ENCODE measurements at regions not wholly inside any gene's neighbourhood (a gene's known extent, or its start where the extent isn't known, plus 50 kb on each side); places are given as distances from the start of the nearest gene placed in this dataset.
"Not testable (repeated sequence)": the region's sequence is repeated elsewhere in the genome, so short reads cannot be mapped to it uniquely, and the experiment has no call there.

DNA sequence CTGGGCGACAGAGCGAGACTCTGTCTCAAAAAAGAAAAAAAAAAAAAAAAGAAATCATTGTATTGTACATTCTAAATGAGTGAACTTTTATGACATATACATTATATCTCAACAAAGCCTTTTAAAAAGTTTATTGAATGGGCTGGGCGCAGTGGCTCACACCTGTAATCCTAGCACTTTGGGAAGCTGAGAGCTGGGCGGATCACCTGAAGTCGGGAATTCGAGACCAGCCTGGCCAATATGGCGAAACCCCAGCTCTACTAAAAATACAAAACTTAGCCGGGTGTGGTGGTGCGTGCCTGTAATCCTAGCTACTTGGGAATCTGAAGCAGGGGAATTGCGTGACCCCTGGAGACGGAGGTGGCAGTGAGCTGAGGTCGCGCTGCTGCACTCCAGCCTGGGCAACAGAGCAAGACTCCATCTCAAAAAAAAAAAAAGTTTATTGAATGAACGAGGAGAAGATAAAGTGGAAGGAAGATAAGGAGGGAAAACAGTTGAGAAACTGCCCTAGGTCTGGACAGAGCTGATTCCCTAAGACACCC, 71.9 kb upstream of the NBPF3 start:
- Histone ChIP-seq H3K4me3 (ENCODE audit: low read length in 2 of 2) (peak overlapping the region in 1 of 2 donors; percentile 4), H3K27ac (ENCODE audit: low read depth in 2 of 2, low read length in 2 of 2) (peak overlapping the region in 1 of 2 donors; percentile 25)
- H3K27me3 ChIP-seq (ENCODE audit: control insufficient read depth in 2 of 2, insufficient read depth in 2 of 2, low read length in 2 of 2); H3K36me3 ChIP-seq (ENCODE audit: control insufficient read depth in 2 of 2, insufficient read depth in 2 of 2, low read length in 2 of 2); H3K9me3 ChIP-seq (ENCODE audit: control insufficient read depth in 2 of 2, low read length in 2 of 2); H3K9ac ChIP-seq (ENCODE audit: low read depth in 1 of 2, low read length in 2 of 2); H3K4me1 ChIP-seq (ENCODE audit: control insufficient read depth in 2 of 2, insufficient read depth in 2 of 2, low read length in 2 of 2): not testable (repeated sequence)

DNA sequence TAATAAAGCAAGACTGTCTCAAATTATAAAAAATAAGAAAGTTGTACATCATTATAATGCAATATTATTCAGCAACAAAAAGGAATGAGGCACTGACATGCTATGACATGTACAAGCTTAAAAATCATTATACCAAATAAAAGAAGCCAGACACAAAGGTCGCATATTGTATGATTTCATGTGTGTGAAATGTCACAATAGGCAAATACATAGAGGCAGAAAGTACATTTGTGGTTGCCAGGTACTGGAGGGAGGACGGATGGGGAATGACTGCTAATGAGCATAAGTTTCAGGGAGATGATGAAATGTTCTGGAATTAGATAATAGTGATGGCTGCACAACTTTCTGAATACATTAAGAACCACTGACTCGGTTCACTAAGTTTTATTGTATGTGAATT, 73.6 kb upstream of the NBPF3 start:
- Histone ChIP-seq H3K4me3 (ENCODE audit: low read length in 2 of 2) (no peak overlapping the region), H3K27ac (ENCODE audit: low read depth in 2 of 2, low read length in 2 of 2) (no peak overlapping the region), H3K27me3 (ENCODE audit: control insufficient read depth in 2 of 2, insufficient read depth in 2 of 2, low read length in 2 of 2) (no peaks in the 10 kb centered on the region), H3K36me3 (ENCODE audit: control insufficient read depth in 2 of 2, insufficient read depth in 2 of 2, low read length in 2 of 2) (no peaks in the 10 kb centered on the region), H3K9ac (ENCODE audit: low read depth in 1 of 2, low read length in 2 of 2) (no peak overlapping the region), H3K9me3 (ENCODE audit: control insufficient read depth in 2 of 2, low read length in 2 of 2) (no peaks in the 10 kb centered on the region), H3K4me1 (ENCODE audit: control insufficient read depth in 2 of 2, insufficient read depth in 2 of 2, low read length in 2 of 2) (no peaks in the 10 kb centered on the region)

GRCh38 chr1:21365036-21365435, 74.8 kb upstream of the ECE1 start:
- no peaks in the 10 kb centered on the region for H3K27me3 ChIP-seq (ENCODE audit: control insufficient read depth in 2 of 2, insufficient read depth in 2 of 2, low read length in 2 of 2)
- no peaks in the 10 kb centered on the region for H3K36me3 ChIP-seq (ENCODE audit: control insufficient read depth in 2 of 2, insufficient read depth in 2 of 2, low read length in 2 of 2)
- no peak overlapping the region for H3K4me3 ChIP-seq (ENCODE audit: low read length in 2 of 2)
- no peak overlapping the region for H3K9ac ChIP-seq (ENCODE audit: low read depth in 1 of 2, low read length in 2 of 2)
- H3K4me1 ChIP-seq (ENCODE audit: control insufficient read depth in 2 of 2, insufficient read depth in 2 of 2, low read length in 2 of 2): no peaks in the 10 kb centered on the region
- H3K9me3 ChIP-seq (ENCODE audit: control insufficient read depth in 2 of 2, low read length in 2 of 2): no peaks in the 10 kb centered on the region
- H3K27ac ChIP-seq (ENCODE audit: low read depth in 2 of 2, low read length in 2 of 2): no peak overlapping the region

DNA sequence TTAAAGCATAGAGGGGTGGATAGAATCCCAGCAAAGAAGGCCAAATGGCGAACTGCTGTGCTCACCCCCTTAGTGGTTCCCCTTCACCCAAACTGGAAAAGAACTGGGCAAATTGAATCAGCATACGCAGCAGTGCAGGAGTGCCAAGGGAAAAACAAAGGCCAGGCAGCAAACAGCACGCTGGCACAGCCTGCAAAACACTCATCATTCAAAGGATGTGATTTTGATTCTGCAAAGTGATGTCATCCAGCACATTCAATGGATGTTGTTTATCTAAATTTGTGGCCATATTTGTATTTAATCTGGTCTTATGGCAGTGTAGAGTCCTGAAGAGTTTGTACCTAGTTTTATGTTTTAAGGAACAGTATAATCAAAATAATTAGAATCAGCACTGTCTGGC, 71.8 kb upstream of the ECE1 start:
- Histone ChIP-seq H3K36me3 (ENCODE audit: control insufficient read depth in 2 of 2, insufficient read depth in 2 of 2, low read length in 2 of 2) (no peaks in the 10 kb centered on the region), H3K4me1 (ENCODE audit: control insufficient read depth in 2 of 2, insufficient read depth in 2 of 2, low read length in 2 of 2) (no peaks in the 10 kb centered on the region), H3K4me3 (ENCODE audit: low read length in 2 of 2) (no peak overlapping the region), H3K9me3 (ENCODE audit: control insufficient read depth in 2 of 2, low read length in 2 of 2) (no peaks in the 10 kb centered on the region), H3K27me3 (ENCODE audit: control insufficient read depth in 2 of 2, insufficient read depth in 2 of 2, low read length in 2 of 2) (no peaks in the 10 kb centered on the region), H3K9ac (ENCODE audit: low read depth in 1 of 2, low read length in 2 of 2) (no peak overlapping the region), H3K27ac (ENCODE audit: low read depth in 2 of 2, low read length in 2 of 2) (no peak overlapping the region)

GRCh38 chr1:21361506-21361905, 71.2 kb upstream of the ECE1 start:
- Histone ChIP-seq H3K9me3 (ENCODE audit: control insufficient read depth in 2 of 2, low read length in 2 of 2) (no peaks in the 10 kb centered on the region), H3K4me1 (ENCODE audit: control insufficient read depth in 2 of 2, insufficient read depth in 2 of 2, low read length in 2 of 2) (no peaks in the 10 kb centered on the region), H3K4me3 (ENCODE audit: low read length in 2 of 2) (no peak overlapping the region), H3K27ac (ENCODE audit: low read depth in 2 of 2, low read length in 2 of 2) (no peak overlapping the region), H3K9ac (ENCODE audit: low read depth in 1 of 2, low read length in 2 of 2) (no peak overlapping the region), H3K36me3 (ENCODE audit: control insufficient read depth in 2 of 2, insufficient read depth in 2 of 2, low read length in 2 of 2) (no peaks in the 10 kb centered on the region), H3K27me3 (ENCODE audit: control insufficient read depth in 2 of 2, insufficient read depth in 2 of 2, low read length in 2 of 2) (no peaks in the 10 kb centered on the region)

DNA sequence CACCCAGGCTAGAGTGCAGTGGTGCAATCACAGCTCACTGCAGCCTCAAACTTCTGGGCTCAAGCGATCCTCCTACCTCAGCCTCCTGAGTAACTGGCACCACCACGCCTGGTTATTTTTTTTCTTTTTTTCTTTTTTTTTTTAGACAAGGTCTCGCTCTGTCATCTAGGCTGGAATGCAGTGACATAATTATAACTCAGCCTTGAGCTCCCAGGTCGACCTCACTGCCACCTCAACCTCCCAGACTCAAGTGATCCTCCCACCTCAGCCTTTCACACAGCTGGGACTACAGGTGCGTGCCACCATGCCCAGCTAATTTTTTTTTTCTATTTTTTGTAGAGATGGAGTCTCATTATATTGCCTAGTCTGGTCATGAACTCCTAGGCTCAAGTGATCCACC, 66.9 kb upstream of the ECE1 start:
- Histone ChIP-seq H3K9ac (ENCODE audit: low read depth in 1 of 2, low read length in 2 of 2) (no peak overlapping the region), H3K27me3 (ENCODE audit: control insufficient read depth in 2 of 2, insufficient read depth in 2 of 2, low read length in 2 of 2) (no peaks in the 10 kb centered on the region), H3K4me1 (ENCODE audit: control insufficient read depth in 2 of 2, insufficient read depth in 2 of 2, low read length in 2 of 2) (no peaks in the 10 kb centered on the region), H3K36me3 (ENCODE audit: control insufficient read depth in 2 of 2, insufficient read depth in 2 of 2, low read length in 2 of 2) (no peaks in the 10 kb centered on the region), H3K9me3 (ENCODE audit: control insufficient read depth in 2 of 2, low read length in 2 of 2) (no peaks in the 10 kb centered on the region), H3K4me3 (ENCODE audit: low read length in 2 of 2) (no peak overlapping the region), H3K27ac (ENCODE audit: low read depth in 2 of 2, low read length in 2 of 2) (no peak overlapping the region)

DNA sequence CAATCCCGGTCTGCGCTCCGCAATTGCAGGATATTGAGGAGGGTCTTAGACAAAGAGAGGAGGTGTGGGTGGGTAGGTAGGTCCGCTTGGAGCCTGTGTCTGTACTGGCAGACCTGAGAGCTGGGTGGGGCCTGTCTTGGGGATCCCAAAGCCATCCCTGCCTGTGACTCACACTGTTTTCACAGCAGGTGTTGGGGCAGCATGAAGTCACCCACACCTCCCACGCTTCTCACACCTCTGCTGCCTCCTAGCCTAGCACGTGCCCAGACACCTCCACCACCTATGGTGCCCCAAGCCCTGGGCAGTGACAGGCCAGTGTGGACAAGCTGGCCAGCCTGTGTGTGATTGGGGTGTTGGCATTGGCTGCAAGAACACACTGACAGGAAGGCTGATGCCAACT, 65.7 kb upstream of the ECE1 start:
- Histone ChIP-seq H3K4me1 (ENCODE audit: control insufficient read depth in 2 of 2, insufficient read depth in 2 of 2, low read length in 2 of 2) (no peaks in the 10 kb centered on the region), H3K27ac (ENCODE audit: low read depth in 2 of 2, low read length in 2 of 2) (no peak overlapping the region), H3K27me3 (ENCODE audit: control insufficient read depth in 2 of 2, insufficient read depth in 2 of 2, low read length in 2 of 2) (no peaks in the 10 kb centered on the region), H3K4me3 (ENCODE audit: low read length in 2 of 2) (no peak overlapping the region), H3K9ac (ENCODE audit: low read depth in 1 of 2, low read length in 2 of 2) (no peak overlapping the region), H3K36me3 (ENCODE audit: control insufficient read depth in 2 of 2, insufficient read depth in 2 of 2, low read length in 2 of 2) (no peaks in the 10 kb centered on the region), H3K9me3 (ENCODE audit: control insufficient read depth in 2 of 2, low read length in 2 of 2) (no peaks in the 10 kb centered on the region)

GRCh38 chr1:21352586-21352985, 62.3 kb upstream of the ECE1 start:
- no peaks in the 10 kb centered on the region for H3K4me1 ChIP-seq (ENCODE audit: control insufficient read depth in 2 of 2, insufficient read depth in 2 of 2, low read length in 2 of 2)
- H3K9ac ChIP-seq (ENCODE audit: low read depth in 1 of 2, low read length in 2 of 2): no peak overlapping the region
- H3K4me3 ChIP-seq (ENCODE audit: low read length in 2 of 2): no peak overlapping the region
- no peaks in the 10 kb centered on the region for H3K9me3 ChIP-seq (ENCODE audit: control insufficient read depth in 2 of 2, low read length in 2 of 2)
- H3K27ac ChIP-seq (ENCODE audit: low read depth in 2 of 2, low read length in 2 of 2): no peak overlapping the region
- no peaks in the 10 kb centered on the region for H3K27me3 ChIP-seq (ENCODE audit: control insufficient read depth in 2 of 2, insufficient read depth in 2 of 2, low read length in 2 of 2)
- no peaks in the 10 kb centered on the region for H3K36me3 ChIP-seq (ENCODE audit: control insufficient read depth in 2 of 2, insufficient read depth in 2 of 2, low read length in 2 of 2)

DNA sequence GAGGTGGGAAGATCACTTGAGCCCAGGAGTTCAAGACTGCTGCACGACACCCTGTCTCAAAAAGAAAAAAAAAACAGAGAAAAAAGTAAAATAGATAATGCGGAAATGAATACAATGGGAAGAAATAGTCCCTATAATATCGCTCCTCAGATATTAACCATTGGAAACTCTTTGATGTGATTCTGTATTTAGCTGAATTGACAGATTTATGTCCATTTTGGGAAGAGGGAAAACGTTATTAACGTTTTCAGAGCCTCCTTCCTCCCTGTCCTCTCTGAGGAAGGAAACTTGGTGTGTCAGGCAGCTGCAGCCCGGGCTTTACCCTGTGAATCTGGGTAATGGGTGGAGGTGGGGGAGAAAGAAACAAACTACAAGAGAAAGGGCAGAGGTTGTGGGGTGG, 61.6 kb upstream of the ECE1 start:
- Histone ChIP-seq H3K27me3 (ENCODE audit: control insufficient read depth in 2 of 2, insufficient read depth in 2 of 2, low read length in 2 of 2) (no peaks in the 10 kb centered on the region), H3K4me1 (ENCODE audit: control insufficient read depth in 2 of 2, insufficient read depth in 2 of 2, low read length in 2 of 2) (no peaks in the 10 kb centered on the region), H3K4me3 (ENCODE audit: low read length in 2 of 2) (no peak overlapping the region)

DNA sequence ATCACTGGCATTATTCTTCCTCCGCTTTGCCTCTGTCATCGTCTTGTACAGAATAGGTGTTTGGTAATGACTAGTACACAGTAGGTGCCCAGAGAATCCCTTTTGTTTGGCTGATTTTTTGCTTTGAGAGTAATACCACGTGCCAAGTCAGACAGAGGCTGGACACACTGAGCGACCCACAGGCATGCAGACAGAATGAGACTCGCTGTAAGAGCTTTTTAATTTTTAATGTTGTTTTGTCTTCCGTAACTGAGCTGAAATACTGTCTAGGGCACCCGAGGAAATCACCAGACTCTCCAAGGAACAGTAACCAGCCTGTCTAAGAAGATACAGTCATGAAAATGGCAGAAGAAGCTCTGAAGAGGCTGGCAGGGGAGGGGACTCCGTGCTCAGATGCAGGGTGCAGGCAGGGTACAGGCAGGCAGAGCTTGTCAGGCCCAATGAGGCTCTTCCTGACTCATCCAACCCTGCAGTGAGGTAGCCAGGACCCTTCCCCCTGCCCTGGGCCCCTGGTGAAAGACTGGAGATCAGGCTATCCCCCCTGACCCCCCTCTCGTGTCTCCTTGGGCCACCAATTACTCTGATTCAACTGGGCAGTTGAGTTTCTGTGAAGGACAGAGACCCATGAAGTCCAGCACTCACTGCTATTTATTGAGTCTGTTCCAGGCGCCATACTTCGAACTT, 60.1 kb upstream of the ECE1 start:
- Histone ChIP-seq H3K27me3 (ENCODE audit: control insufficient read depth in 2 of 2, insufficient read depth in 2 of 2, low read length in 2 of 2) (no peaks in the 10 kb centered on the region), H3K9me3 (ENCODE audit: control insufficient read depth in 2 of 2, low read length in 2 of 2) (no peaks in the 10 kb centered on the region), H3K36me3 (ENCODE audit: control insufficient read depth in 2 of 2, insufficient read depth in 2 of 2, low read length in 2 of 2) (no peaks in the 10 kb centered on the region), H3K27ac (ENCODE audit: low read depth in 2 of 2, low read length in 2 of 2) (no peak overlapping the region), H3K9ac (ENCODE audit: low read depth in 1 of 2, low read length in 2 of 2) (no peak overlapping the region), H3K4me1 (ENCODE audit: control insufficient read depth in 2 of 2, insufficient read depth in 2 of 2, low read length in 2 of 2) (peaks cover 7 to 8% of the 10 kb centered on the region in 2 donors), H3K4me3 (ENCODE audit: low read length in 2 of 2) (no peak overlapping the region)

More for the DNA sequence above, 61.6 kb upstream of the ECE1 start:
- H3K9me3 ChIP-seq (ENCODE audit: control insufficient read depth in 2 of 2, low read length in 2 of 2): no peaks in the 10 kb centered on the region
- H3K36me3 ChIP-seq (ENCODE audit: control insufficient read depth in 2 of 2, insufficient read depth in 2 of 2, low read length in 2 of 2): no peaks in the 10 kb centered on the region
- H3K27ac ChIP-seq (ENCODE audit: low read depth in 2 of 2, low read length in 2 of 2): no peak overlapping the region
- no peak overlapping the region for H3K9ac ChIP-seq (ENCODE audit: low read depth in 1 of 2, low read length in 2 of 2)
